ENCODE measurements at regions not wholly inside any gene's neighbourhood (a gene's known extent, or its start where the extent isn't known, plus 50 kb on each side); places are given as distances from the start of the nearest gene placed in this dataset.

DNA sequence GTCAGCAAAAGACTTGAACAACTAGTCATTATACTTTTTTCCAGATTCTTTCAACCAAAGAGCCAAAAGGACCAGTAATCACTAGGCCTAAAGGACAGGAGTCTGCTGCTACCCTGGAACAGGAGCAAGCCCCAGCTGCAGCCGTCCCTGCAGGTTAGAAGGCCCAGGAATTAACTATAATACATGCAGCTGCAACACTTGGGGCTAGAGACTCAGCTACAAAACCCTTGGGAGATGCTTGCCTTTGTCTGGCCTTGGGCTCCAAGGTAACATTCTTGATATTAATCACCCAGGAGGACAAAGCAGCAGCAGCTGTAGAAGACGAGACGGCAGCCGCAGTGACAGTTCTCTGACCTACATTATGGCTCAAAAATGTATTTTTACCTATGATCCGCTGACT lies 841.2 kb upstream of the ADGRL4 start:
- DNase-seq: peak; percentile 83

DNA sequence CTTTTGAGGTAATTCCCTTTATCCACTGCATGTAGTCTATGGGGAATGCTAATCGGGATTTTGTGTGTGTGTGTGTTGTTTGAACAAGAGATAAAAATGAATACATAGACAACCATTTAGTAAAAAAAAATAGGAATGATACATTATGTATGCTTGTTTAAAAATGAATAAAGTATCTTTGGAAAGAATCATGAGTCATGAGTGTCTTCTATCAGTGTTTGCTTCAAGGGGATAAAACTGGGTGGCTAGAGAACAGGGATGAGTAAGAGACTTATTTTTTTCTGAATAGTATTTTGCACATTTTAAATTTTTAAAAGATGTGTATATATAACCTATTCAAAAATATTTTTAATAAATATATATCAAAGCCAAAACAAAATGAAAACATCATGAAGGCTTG lies 839.4 kb upstream of the ADGRL4 start:
- no peak for DNase-seq

- DNase-seq: no peak
Measured at GRCh38 chr1:79842811-79843210, 836.3 kb upstream of the ADGRL4 start.

DNA sequence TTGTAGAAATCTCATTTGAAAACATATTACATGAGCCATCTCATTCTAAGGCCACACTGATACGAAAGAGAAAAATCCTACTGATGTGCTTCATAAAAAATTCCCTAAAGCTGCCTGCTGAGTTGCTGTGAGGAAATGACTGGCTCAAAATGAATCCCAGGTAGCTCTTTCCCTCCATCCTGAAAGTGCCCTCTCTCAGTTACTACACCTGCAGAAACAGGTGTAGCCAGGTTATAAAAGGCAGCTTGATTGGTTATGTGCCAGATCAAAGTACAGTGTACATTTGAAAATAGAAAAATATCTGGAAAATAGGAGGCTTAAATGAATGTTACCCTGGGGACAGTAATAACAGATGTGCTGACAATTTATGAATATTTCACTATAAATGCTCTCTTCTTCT lies 833.4 kb upstream of the ADGRL4 start:
- DNase-seq: no peak

GRCh38 chr1:79827446-79827845 lies 820.9 kb upstream of the ADGRL4 start:
- no peak for DNase-seq

DNA sequence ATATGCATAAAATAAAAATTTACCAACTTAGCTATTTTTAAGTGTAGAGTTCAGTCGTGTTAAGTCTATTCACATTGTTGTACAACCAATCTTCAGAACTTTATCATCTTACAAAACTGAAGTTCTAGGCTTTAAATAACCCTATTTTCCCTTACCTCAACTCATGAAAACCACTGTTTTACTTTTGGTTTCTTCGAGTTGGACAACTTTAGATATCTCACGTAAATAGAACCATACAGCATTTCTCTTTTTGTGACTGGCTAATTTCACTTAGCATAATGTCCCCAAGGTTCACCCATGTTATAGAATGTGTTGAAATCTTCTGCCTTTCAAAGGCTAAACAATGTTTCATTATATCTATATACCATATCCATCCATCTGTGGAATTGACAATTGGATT lies 819.0 kb upstream of the ADGRL4 start:
- DNase-seq: no peak

- no peak for DNase-seq
Measured at GRCh38 chr1:79822053-79822452, 815.5 kb upstream of the ADGRL4 start.

GRCh38 chr1:79819140-79819539 lies 812.6 kb upstream of the ADGRL4 start:
- no peak for DNase-seq

DNA sequence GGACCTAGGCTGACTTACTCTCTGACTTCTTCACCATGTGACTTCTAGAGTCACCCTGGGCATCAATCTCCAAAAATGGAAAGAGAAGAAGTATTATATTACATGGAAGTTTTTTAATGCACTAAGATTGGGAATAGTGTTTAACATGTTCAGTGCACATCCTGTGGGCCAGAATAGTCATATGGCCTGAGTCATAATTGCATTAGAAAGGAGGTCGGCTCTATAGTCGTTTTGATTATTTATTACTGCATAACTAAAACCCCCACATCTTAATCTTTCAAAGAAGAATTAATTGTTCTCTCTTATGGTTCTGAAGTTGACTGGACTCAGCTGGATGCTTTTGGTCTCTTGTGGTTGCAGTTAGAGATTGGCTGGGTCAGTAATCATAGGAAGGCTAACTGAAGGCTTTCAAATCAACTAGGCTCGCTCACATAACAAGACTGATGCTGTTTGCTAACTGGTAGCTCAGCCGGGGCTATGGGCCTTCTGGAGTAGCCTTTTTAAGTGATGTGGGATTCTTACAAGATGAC lies 810.6 kb upstream of the ADGRL4 start:
- DNase-seq: no peak

DNA sequence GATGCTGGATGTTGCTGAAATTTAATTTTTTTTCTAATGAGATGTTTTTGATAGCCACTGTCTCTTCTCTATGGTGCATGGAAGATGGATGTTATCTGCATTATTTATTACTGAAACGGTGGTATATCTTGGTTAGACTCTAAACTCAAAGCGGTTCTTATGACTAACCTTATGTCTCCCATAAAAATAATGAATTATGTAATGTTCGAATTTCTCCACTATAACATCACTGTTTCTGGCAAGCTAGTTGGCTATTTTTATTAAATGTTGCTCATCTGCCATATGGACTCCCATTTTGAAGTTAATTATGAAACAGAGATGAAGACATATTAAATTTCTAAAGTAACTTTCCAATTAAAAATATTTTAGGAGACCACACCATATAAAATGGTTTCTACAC lies 808.6 kb upstream of the ADGRL4 start:
- DNase-seq: no peak

DNA sequence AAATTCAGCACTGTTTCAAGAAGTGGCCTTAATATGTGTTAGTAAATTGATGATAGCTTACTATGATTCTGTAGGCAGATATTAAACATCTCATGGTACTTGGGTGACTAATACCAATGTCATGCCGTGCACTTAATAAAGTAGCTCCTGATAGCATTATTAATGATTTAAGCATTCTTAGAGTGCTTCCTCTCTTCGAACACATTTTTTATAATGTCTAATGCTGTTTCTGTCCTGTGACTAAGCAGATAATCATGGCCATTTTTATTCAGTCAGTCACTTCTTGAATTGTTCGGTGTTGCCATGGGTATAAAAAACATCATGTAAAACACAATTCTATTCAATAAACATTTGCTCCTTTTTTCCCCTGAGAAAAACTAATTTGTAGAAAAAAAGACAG lies 804.6 kb upstream of the ADGRL4 start:
- DNase-seq: no peak

DNA sequence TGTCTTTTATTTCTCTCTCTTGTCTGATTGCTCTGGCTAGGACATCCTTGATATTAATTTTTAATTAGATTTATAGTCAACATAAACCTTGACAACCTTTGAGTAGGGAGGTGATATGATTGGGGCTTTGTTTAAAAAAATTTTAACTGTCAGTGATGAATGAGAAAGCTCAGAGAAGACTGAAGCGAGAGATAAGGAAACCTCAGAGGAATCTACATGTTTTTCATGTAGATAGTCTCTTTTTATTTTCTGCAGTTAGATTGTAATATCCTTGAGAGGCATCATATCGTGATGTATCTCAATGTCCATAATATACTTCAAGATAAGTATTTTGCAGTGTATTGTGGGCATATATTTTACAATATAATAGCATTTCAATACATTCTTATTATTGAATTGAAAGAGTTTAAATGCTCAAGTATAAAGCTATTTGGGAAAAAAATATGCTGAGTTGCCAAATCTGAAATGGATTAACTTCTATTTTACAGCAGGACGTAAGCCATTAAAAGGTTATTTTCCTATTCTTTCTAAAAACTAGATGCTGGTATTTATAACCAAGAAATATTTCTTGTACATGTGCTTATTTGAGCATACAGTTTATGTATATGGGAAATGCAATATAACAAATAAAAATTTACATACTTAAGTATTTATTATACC lies 802.4 kb upstream of the ADGRL4 start:
- no peak for DNase-seq

- no peak for DNase-seq
Measured at GRCh38 chr1:79807816-79808215, 801.3 kb upstream of the ADGRL4 start.

DNA sequence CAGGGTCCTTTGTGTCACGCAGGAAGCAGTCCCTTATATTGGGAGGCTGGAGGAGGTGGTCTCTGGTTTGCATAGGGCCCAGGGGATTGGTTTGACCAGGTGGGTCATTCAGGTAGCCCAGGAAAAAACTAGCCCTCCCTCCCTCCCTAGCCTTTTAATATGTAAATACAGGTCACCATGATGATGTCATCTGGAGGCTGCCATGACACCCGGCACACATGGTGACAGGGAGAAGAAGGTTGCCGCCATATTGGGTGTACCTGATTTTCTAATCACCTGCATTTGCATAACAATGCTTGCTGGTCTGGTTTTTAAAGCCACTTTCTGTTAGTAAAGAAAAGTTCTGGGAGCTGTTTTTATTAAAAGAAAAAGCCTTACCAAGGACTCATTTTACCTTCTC lies 791.0 kb upstream of the ADGRL4 start:
- no peak for DNase-seq

DNA sequence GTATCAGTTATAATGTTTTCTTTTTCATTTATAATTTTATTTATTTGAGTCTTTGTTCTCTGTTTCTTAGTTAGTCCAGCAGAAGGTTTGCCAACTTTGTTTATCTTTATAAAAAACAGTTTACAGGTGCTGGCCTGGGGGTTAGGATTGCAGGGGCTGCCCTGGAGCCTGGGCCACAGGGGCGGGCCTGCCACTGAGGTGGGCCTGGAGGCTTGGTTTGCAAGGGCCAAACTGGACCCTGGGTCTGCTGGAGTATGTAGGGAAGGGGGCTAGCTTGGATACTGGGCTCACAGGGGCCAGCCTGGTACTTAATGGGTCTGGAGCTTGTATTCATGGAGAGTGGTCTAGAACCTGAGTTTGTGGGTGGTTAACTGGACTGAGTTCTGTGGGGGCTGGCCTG lies 789.9 kb upstream of the ADGRL4 start:
- no peak for DNase-seq

GRCh38 chr1:79792219-79792930 lies 785.8 kb upstream of the ADGRL4 start:
- no peak for DNase-seq

DNA sequence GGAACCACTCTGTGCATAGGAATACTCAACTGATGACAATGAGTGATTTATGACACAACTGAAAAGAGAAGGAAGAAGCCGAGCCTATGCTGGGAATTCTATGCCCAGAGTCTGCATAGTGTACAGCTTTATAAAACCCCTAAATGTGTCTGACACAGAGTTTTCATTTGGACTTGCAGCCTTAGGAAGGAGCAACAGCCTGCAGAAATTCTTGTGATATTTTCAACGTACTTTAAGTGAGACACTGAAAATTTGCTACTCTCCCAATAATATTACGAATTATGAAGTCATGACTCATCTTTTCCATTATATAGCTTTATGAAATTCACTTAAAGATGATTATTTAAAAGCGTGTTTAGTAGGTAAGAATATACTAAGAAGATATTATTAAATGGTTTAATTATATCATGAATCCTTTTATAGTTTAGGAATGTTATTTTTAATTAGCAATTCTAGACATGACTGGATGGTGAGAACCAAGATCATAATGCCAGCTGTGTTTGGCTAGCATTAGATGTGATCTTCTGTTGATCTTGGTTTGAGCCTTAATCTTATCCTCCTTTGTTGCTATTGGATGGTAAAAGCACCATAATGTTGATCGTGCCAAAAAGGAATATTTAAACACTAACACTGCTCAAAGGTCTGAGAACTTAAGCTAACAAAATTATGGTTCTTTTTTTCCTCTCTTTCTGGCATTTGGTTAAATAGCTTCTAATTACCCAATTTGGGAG lies 785.1 kb upstream of the ADGRL4 start:
- DNase-seq: no peak

- no peak for DNase-seq
Measured at GRCh38 chr1:79790950-79791349, 784.4 kb upstream of the ADGRL4 start.

DNA sequence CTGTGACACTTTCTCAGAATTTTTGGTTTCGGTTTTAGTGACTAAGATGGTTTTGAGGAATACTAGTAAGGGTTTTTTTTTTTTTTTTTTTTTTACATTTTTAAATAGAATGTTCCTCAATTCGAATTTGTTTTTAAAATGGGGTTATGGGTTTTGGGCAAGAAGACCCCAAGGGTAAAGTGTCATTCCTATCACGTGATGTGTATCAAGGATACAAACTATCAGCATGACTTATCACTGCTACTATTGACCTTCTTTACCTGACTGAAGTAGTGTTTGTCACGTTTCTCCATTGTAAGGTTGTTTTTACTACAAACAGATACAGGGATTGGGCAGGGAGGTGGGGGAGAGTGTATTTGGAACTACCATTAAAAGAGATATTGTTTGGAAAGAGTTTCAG lies 781.1 kb upstream of the ADGRL4 start:
- no peak for DNase-seq

- DNase-seq: no peak
Measured at GRCh38 chr1:79785964-79786363, 779.4 kb upstream of the ADGRL4 start.

- DNase-seq: no peak
Measured at GRCh38 chr1:79785561-79785960, 779.0 kb upstream of the ADGRL4 start.

- no peak for DNase-seq
Measured at GRCh38 chr1:79781261-79781660, 774.7 kb upstream of the ADGRL4 start.

- DNase-seq: no peak
Measured at GRCh38 chr1:79777481-79778219, 771.1 kb upstream of the ADGRL4 start.

Measured in NCI-H1436 (cell line).